ENCODE measurements at regions not wholly inside any gene's neighbourhood (a gene's known extent, or its start where the extent isn't known, plus 50 kb on each side); places are given as distances from the start of the nearest gene placed in this dataset.
A peak's percentile ranks its signal among the peaks of the same experiment; 100 is the strongest.

GRCh38 chr15:89399238-89400115 lies 64.9 kb upstream of the POLG start:
- peak; percentile 79 for DNase-seq (ENCODE audit: low read depth)
- TF ChIP-seq, protein P1, sequence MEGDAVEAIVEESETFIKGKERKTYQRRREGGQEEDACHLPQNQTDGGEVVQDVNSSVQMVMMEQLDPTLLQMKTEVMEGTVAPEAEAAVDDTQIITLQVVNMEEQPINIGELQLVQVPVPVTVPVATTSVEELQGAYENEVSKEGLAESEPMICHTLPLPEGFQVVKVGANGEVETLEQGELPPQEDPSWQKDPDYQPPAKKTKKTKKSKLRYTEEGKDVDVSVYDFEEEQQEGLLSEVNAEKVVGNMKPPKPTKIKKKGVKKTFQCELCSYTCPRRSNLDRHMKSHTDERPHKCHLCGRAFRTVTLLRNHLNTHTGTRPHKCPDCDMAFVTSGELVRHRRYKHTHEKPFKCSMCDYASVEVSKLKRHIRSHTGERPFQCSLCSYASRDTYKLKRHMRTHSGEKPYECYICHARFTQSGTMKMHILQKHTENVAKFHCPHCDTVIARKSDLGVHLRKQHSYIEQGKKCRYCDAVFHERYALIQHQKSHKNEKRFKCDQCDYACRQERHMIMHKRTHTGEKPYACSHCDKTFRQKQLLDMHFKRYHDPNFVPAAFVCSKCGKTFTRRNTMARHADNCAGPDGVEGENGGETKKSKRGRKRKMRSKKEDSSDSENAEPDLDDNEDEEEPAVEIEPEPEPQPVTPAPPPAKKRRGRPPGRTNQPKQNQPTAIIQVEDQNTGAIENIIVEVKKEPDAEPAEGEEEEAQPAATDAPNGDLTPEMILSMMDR (IDR thresholded peaks at IDR 0.05; ENCODE audit: insufficient read depth, low read depth, low read length, missing control alignments) = peak; percentile 65
- H3K4me3 ChIP-seq (ENCODE audit: low read depth, low read length) = peak overlapping the region; percentile 63

DNA sequence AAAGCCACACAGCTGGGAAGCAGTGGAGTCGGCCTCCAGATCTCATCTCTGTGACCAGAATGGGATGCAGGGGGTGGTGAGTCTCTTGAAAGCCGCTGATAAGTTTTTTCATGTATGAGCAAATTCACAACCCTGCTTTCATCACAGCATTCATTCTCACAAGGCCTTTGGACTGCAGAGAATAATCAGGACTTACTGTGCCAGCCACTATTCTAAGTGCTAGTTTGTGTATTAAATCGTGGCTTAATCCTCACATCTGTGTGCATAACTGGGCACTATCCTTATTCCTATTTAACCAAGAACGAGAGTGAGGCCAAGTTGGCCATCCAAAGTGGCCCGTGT lies 64.2 kb upstream of the POLG start:
- DNase-seq (ENCODE audit: low read depth) = no peak
- TF ChIP-seq, protein P1 (IDR thresholded peaks at IDR 0.05; ENCODE audit: insufficient read depth, low read depth, low read length, missing control alignments) = no peak
- peak overlapping the region; percentile 63; the same call in 1 of the 2 replicates for H3K4me3 ChIP-seq (ENCODE audit: low read depth, low read length)

- TF ChIP-seq, protein P1 (IDR thresholded peaks at IDR 0.05; ENCODE audit: insufficient read depth, low read depth, low read length, missing control alignments) = no peak
- no peak overlapping the region for H3K4me3 ChIP-seq (ENCODE audit: low read depth, low read length)
- no peak for DNase-seq (ENCODE audit: low read depth)
These were observed 63.0 kb upstream of the POLG start for GRCh38 chr15:89397653-89398023.

DNA sequence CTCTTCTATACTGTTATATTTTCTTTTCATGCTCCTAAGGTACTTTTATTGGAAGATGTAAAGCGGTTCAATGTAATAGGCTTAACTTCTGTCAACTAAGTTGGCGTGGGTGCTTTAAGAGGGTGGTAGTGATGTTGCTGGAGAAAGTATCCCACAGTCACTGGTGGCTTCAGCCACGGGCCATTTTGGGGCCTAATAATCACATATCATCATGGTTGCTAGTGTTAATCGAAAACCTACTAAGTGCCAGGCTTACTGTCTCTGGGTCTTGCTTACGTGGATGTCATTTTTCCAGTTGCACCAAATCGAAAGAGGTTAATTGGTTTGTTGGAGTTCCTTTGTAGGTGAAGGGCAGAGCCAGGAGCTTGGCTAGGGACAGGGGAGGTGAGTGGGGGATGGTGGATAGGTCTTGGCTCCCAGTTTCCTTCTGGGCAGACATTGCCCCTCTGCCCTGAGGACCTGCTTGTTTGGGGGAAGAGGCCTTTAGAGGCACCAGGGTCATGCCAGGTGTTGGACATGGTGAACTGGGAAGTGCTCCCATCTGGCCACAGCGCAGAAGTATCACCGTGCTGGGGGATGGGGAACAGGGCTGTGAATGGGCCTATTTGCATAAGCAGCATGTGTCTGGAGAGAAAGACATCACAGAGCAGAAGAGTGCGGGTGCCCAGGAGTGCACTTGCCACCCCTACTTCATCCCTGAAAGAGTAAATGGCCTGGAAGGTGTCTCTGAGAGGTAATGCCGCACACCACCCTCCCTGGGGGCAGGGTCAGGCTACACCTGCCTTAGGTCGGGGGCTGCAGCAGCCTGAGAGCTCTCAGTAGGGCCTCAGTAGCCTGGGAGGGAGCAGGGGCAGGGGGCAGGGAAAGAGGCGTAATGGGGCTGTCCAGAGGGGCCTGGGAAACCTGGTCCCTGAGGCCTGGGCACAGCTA lies 62.4 kb upstream of the POLG start:
- DNase-seq (ENCODE audit: low read depth) = no peak
- TF ChIP-seq, protein P1 (IDR thresholded peaks at IDR 0.05; ENCODE audit: insufficient read depth, low read depth, low read length, missing control alignments) = no peak
- H3K4me3 ChIP-seq (ENCODE audit: low read depth, low read length) = no peak overlapping the region

DNA sequence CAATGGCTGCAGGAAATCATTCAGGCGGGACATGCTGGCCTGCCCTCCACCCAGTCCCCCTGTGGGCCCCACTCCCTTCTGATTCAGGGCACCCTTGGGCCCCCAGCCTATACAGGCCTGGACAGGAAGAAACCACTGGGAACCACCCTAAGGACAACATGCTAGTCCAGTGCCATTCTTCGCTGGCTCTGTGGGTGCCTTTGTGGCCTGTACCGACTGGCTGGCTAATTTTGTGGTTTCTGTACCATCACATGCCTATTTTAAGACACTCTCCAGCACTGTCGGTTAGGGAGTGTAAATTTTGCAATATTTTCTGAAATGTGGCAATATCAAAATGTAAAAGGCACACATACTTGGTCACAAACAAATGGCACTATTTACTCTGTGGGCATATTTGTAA lies 61.4 kb upstream of the POLG start:
- DNase-seq (ENCODE audit: low read depth) = no peak
- TF ChIP-seq, protein P1 (IDR thresholded peaks at IDR 0.05; ENCODE audit: insufficient read depth, low read depth, low read length, missing control alignments) = no peak
- H3K4me3 ChIP-seq (ENCODE audit: low read depth, low read length) = no peak overlapping the region

DNA sequence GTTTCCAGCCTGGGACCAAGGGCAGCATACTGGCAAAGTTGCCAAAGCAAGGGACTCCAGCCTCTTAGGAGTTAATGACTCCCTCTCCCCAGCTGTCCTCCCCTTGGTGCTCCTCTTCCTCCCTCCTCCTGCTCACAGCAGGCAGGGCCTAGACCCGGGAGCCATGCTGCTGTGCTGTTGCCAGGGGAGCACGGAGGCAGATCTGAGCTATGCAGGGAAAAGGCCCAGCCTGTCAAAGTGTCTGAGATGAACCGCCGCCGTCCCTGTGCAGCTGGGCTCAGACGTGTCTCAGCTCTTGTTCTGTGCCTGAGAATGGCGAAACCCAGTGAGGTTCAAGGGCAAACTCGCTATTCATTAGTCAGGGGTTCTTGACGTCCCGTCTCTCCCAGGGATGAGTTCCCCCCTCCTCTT lies 60.8 kb upstream of the POLG start:
- DNase-seq (ENCODE audit: low read depth) = no peak
- TF ChIP-seq, protein P1 (IDR thresholded peaks at IDR 0.05; ENCODE audit: insufficient read depth, low read depth, low read length, missing control alignments) = no peak
- no peak overlapping the region for H3K4me3 ChIP-seq (ENCODE audit: low read depth, low read length)

Measured in GM12865 (cell line).